ENCODE measurements at regions not wholly inside any gene's neighbourhood (a gene's known extent, or its start where the extent isn't known, plus 50 kb on each side); places are given as distances from the start of the nearest gene placed in this dataset.
A peak's percentile ranks its signal among the peaks of the same experiment; 100 is the strongest.

DNA sequence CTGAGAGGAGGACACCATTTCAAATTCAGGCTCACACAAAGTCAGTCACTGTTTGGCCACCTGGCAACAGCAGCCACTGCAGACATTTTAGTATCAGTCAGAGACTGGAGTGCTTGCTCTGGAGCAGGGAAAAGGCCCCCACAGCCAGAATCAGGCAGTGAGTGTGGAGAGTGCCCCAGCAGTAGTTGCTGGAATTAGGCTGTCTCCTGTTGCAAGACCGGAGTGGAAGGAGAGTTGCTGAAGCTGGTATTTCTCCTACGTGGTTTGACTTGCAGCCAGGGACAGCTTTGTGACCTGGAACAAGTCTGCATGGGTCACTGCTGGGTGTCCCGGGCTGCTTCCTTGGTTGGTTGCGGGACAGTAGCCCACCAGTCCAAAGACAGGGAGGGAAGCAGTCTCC is 78.4 kb upstream of the TMEM168 start:
- 86 to 97% (median 94%) methylated on average over 4 of the region's 4 CpGs for WGBS, 5 donors
- intact Hi-C loops (cut with DNase I; ENCODE audit: low total_unique reads) = no loop called here

DNA sequence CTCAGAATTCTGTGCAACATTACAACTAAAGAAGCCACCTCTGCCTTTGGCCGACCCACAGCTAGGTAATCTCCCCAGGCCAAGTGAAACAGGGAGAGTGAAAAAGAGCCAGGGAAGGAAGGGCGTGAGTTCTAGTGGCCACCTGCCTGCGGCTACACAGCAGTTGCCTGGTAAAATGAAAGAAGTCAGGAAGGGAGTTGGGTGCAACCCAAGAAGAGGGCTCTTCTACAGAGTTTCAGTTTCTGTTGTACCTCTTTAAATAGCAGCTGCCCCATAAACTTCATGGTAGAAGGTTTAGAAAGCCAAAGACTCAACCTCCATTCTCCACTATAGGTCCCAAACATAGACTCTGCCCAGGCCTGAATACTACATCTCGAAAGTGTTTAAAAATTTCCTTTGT is 76.2 kb upstream of the TMEM168 start:
- H3K4me3 ChIP-seq = no peak overlapping the region
- peaks cover 0 to 9% (median 0%) of the 10 kb centered on the region in 4 donors for H3K9me3 ChIP-seq
- WGBS, 5 donors = 64 to 85% (median 80%) methylated on average over 4 of the region's 4 CpGs
- no peaks in the 10 kb centered on the region for H3K27me3 ChIP-seq
- no peak overlapping the region for H3K27ac ChIP-seq
- TF ChIP-seq EP300 (IDR thresholded peaks at IDR 0.05) = no peak
- TF ChIP-seq POLR2A (IDR thresholded peaks at IDR 0.05) = no peak
- TF ChIP-seq, protein P1, sequence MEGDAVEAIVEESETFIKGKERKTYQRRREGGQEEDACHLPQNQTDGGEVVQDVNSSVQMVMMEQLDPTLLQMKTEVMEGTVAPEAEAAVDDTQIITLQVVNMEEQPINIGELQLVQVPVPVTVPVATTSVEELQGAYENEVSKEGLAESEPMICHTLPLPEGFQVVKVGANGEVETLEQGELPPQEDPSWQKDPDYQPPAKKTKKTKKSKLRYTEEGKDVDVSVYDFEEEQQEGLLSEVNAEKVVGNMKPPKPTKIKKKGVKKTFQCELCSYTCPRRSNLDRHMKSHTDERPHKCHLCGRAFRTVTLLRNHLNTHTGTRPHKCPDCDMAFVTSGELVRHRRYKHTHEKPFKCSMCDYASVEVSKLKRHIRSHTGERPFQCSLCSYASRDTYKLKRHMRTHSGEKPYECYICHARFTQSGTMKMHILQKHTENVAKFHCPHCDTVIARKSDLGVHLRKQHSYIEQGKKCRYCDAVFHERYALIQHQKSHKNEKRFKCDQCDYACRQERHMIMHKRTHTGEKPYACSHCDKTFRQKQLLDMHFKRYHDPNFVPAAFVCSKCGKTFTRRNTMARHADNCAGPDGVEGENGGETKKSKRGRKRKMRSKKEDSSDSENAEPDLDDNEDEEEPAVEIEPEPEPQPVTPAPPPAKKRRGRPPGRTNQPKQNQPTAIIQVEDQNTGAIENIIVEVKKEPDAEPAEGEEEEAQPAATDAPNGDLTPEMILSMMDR (IDR thresholded peaks at IDR 0.05) = no peak
- no peak for TF ChIP-seq POLR2AphosphoS5 (IDR thresholded peaks at IDR 0.05)
- peaks cover 0 to 6% (median 2%) of the 10 kb centered on the region in 4 donors for H3K4me1 ChIP-seq
- H3K36me3 ChIP-seq = no peaks in the 10 kb centered on the region
- peak in 1 of 2 donors; percentile 6 for DNase-seq
- intact Hi-C loops (cut with DNase I; ENCODE audit: low total_unique reads) = no loop called here

More for the DNA sequence above, 78.4 kb upstream of the TMEM168 start:
- H3K4me3 ChIP-seq = no peak overlapping the region
- TF ChIP-seq, protein P1 (IDR thresholded peaks at IDR 0.05) = no peak
- TF ChIP-seq EP300 (IDR thresholded peaks at IDR 0.05) (no peak), POLR2A (IDR thresholded peaks at IDR 0.05) (no peak), POLR2AphosphoS5 (IDR thresholded peaks at IDR 0.05) (no peak)
- peaks cover 0 to 6% (median 2%) of the 10 kb centered on the region in 4 donors for H3K4me1 ChIP-seq
- no peaks in the 10 kb centered on the region for H3K9me3 ChIP-seq
- no peaks in the 10 kb centered on the region for H3K27me3 ChIP-seq
- H3K27ac ChIP-seq = no peak overlapping the region
- no peak for DNase-seq
- H3K36me3 ChIP-seq = no peaks in the 10 kb centered on the region

DNA sequence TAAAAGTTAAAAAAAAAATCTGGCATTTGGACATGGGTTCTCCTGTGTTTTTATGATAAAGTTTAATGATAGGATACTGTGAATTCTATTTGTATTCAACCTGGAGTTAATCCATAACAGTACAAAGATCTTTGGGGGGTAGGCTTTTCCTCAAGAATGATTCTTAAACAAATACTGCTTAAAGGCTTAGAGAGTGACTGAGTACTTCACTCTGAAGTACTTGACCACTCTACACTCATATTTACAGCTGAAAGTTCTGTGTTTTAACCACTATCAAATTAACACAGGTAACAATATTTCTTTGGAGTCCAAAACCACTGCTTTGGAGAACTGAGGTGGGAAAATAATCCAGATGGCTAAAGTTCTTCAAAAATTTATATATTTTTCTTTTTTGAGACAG is 74.2 kb upstream of the TMEM168 start:
- peaks cover 0 to 9% (median 0%) of the 10 kb centered on the region in 4 donors for H3K9me3 ChIP-seq
- intact Hi-C loops (cut with DNase I; ENCODE audit: low total_unique reads) = no loop called here
- peaks cover 0 to 6% (median 2%) of the 10 kb centered on the region in 4 donors for H3K4me1 ChIP-seq
- no peak overlapping the region for H3K4me3 ChIP-seq
- no peak overlapping the region for H3K27ac ChIP-seq
- TF ChIP-seq POLR2A (IDR thresholded peaks at IDR 0.05) (no peak), POLR2AphosphoS5 (IDR thresholded peaks at IDR 0.05) (no peak), EP300 (IDR thresholded peaks at IDR 0.05) (no peak)
- TF ChIP-seq, protein P1 (IDR thresholded peaks at IDR 0.05) = no peak
- H3K36me3 ChIP-seq = no peaks in the 10 kb centered on the region
- DNase-seq = no peak
- no peaks in the 10 kb centered on the region for H3K27me3 ChIP-seq

DNA sequence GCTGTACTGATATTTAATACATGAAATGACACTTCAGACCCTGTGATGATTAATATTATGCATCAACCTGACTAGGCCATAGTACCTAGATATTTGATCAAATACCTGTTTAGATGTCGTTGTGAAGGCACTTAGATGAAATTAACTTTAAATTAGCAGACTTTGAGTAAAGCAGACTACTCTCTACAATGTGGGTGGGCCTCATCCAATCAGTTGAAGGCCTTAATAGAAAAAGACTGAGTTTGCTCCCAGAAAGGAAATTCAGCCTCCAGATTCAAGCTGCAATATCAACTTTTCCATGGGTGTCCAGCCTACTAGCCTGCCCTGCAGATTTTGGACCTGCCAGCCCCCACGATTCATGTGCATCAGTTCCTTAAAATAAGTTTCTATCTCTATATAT is 68.6 kb upstream of the TMEM168 start:
- no peak for TF ChIP-seq POLR2AphosphoS5 (IDR thresholded peaks at IDR 0.05)
- TF ChIP-seq, protein P1 (IDR thresholded peaks at IDR 0.05) = no peak
- TF ChIP-seq POLR2A (IDR thresholded peaks at IDR 0.05) = no peak
- TF ChIP-seq EP300 (IDR thresholded peaks at IDR 0.05) = no peak
- intact Hi-C loops (cut with DNase I; ENCODE audit: low total_unique reads) = no loop called here
- 94 to 98% (median 94%) methylated on average over 2 of the region's 2 CpGs for WGBS, 5 donors
- Histone ChIP-seq H3K4me3 (no peak overlapping the region), H3K9me3 (peaks cover 0 to 9% (median 0%) of the 10 kb centered on the region in 4 donors), H3K27me3 (no peaks in the 10 kb centered on the region), H3K36me3 (no peaks in the 10 kb centered on the region), H3K27ac (no peak overlapping the region), H3K4me1 (peaks cover 0 to under 1% (median 0%) of the 10 kb centered on the region in 4 donors)
- DNase-seq = no peak

All from stomach (tissue), 8 donors.